Ovary (tissue), 3 donors: ENCODE measurements at regions not wholly inside any gene's neighbourhood (a gene's known extent, or its start where the extent isn't known, plus 50 kb on each side); places are given as distances from the start of the nearest gene placed in this dataset.

Source experiments
- CTCF ChIP-seq, 3 donors: fragments of 450-650 bp in 2 of 3; fragments of 200-600 bp in 1 of 3; IDR thresholded peaks; one replicate each; pipeline versions ENCODE4 v1.5.1 to v1.8.0; 2016 to 2022; ENCODE audit warnings: antibody characterized with exemption in 3 of 3, mild to moderate bottlenecking in 1 of 3
- EP300 ChIP-seq: sonication (generic); formaldehyde crosslinking; IDR thresholded peaks from one replicate; pipeline ENCODE4 v1.6.1; 2017; ENCODE audit warnings: antibody characterized with exemption
- POLR2A ChIP-seq: fragments of 450-650 bp; IDR thresholded peaks from one replicate; pipeline ENCODE4 v1.6.1; 2017; ENCODE audit warnings: antibody characterized with exemption, mild to moderate bottlenecking, moderate library complexity
- donor health status: DM: no; HTN: no; CAD: no.

- TF ChIP-seq CTCF (IDR thresholded peaks at IDR 0.05) (no peak), POLR2A (no peak), EP300 (no peak)
Observed at GRCh38 chr12:14239935-14240872, 125.3 kb upstream of the ATF7IP start.
